ENCODE measurements at regions not wholly inside any gene's neighbourhood (a gene's known extent, or its start where the extent isn't known, plus 50 kb on each side); places are given as distances from the start of the nearest gene placed in this dataset.

GRCh38 chr3:32626631-32627030 lies 56.0 kb upstream of the DYNC1LI1 start:
- TF ChIP-seq CTCF (IDR thresholded peaks at IDR 0.05) = no peak
- TF ChIP-seq POLR2A (IDR thresholded peaks at IDR 0.05) = no peak

Measured in body of pancreas (tissue), 4 donors.